Fibroblast of pulmonary artery (primary cell): ENCODE measurements at regions not wholly inside any gene's neighbourhood (a gene's known extent, or its start where the extent isn't known, plus 50 kb on each side); places are given as distances from the start of the nearest gene placed in this dataset.

Experiments used
- DNase-seq: peaks from one replicate; pipeline ENCODE4 v3.0.0-alpha.2; 2010; ENCODE audit warnings: low read depth
- H3K4me3 ChIP-seq: replicated peaks from 2 replicates; pipeline ENCODE4 v1.5.1; 2011; ENCODE audit warnings: low read depth, mild to moderate bottlenecking, control low read depth, low read length, moderate library complexity
- TF ChIP-seq, protein P1 (sequence below): IDR thresholded peaks from 2 replicates; pipeline ENCODE4 v1.5.1; 2011; ENCODE audit warnings: mild to moderate bottlenecking, control low read depth, low read length, inconsistent platforms; ENCODE audit errors: missing control alignments

DNA sequence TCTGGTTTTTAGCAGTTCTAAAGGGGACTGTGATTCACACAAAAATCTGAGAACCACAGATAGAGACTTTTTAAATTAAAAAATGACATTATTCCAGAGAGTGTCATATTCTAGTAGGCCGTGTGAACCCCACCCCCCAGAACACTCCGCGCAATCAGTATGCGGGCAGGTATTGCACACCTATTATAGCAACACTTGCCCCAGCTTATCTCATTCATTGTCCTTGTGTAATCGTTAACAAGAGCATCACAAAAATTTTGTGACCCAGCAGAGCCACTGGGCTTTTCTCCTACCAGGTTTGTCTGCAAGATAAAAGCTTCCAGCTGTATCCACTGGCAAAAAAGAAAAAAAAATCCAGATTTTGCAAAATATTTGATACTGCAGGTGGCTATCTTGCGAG lies 394.1 kb upstream of the SMIM31 start:
- H3K4me3 ChIP-seq, result no peak overlapping the region
- TF ChIP-seq, protein P1, sequence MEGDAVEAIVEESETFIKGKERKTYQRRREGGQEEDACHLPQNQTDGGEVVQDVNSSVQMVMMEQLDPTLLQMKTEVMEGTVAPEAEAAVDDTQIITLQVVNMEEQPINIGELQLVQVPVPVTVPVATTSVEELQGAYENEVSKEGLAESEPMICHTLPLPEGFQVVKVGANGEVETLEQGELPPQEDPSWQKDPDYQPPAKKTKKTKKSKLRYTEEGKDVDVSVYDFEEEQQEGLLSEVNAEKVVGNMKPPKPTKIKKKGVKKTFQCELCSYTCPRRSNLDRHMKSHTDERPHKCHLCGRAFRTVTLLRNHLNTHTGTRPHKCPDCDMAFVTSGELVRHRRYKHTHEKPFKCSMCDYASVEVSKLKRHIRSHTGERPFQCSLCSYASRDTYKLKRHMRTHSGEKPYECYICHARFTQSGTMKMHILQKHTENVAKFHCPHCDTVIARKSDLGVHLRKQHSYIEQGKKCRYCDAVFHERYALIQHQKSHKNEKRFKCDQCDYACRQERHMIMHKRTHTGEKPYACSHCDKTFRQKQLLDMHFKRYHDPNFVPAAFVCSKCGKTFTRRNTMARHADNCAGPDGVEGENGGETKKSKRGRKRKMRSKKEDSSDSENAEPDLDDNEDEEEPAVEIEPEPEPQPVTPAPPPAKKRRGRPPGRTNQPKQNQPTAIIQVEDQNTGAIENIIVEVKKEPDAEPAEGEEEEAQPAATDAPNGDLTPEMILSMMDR, result no peak
- no peak for DNase-seq

DNA sequence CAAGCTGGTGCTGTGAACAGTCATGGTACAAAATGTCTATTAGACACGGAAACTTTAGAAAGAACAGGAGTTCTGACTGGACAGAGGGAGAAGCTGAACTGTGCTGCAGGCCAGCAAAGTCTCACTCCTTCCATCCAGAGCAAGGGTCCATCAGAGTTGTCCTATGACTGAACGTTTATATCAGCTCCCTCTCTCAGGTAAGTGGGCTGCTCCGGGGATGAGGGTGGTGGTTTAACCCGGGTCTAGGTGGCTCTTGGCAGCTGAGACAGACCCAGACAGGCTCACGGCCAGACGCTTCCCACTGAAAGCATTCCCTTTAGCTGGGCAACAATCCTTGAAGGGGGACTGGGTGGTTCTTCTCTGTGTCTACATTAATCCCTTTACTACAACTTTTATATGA lies 385.0 kb upstream of the SMIM31 start:
- DNase-seq, result no peak
- TF ChIP-seq, protein P1, result no peak
- no peak overlapping the region for H3K4me3 ChIP-seq

DNA sequence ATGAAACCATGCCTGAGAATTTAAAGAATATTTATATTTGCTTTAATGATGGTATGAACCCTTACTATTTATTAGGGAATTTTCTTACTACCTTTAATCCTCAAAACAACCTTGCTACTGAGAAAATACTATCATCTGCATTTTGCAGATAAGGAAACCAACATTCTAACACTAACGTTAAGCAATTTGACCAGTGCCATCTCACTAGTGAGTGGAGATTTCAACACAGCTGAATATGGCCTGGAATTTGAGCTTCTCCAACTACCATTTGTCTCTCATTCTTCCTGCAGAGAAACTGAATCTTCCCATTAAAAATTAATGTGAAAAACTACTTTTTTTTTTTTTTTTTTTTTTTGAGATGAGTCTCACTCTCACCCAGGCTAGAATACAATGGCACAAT lies 380.9 kb upstream of the SMIM31 start:
- TF ChIP-seq, protein P1, result no peak
- no peak for DNase-seq
- H3K4me3 ChIP-seq, result no peak overlapping the region

DNA sequence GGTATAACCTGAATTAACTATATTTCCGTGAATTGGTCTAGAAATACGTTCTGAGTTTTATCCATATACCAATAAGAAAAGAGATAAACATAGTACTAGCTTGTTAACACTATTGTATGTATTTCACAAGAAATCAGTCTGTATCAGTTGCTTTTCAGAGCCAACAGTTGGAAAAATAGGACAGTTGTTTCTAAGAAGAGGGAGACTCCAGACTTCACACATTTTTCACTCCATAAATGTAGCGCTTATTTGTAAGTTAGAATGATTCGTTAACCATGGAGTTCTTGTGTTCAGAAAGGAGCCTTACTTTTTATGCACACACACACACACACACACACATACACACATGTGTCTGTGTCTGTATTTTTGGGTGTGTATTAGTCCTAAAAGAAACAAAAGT lies 376.7 kb upstream of the SMIM31 start:
- TF ChIP-seq, protein P1, result no peak
- DNase-seq, result no peak
- H3K4me3 ChIP-seq, result no peak overlapping the region

DNA sequence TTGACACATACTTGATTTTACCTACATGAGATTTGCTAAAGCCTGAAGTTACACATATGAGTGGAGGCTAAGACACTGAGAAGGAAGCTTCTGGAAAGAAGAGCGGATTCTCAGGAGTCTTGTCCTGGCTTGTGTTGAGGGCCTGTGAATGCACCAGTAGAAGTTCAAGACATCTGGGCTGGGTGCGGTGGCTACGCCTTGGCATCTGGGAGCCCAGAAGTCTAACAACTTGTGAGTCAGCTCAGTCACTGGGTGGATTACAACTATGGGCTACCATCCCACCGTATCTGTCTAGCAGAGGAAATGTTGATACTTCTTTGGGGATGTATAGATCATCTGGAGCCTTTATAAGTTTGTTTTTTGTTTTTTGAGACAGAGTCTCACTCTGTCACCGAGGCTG lies 375.6 kb upstream of the SMIM31 start:
- no peak overlapping the region for H3K4me3 ChIP-seq
- TF ChIP-seq, protein P1, result no peak
- no peak for DNase-seq

DNA sequence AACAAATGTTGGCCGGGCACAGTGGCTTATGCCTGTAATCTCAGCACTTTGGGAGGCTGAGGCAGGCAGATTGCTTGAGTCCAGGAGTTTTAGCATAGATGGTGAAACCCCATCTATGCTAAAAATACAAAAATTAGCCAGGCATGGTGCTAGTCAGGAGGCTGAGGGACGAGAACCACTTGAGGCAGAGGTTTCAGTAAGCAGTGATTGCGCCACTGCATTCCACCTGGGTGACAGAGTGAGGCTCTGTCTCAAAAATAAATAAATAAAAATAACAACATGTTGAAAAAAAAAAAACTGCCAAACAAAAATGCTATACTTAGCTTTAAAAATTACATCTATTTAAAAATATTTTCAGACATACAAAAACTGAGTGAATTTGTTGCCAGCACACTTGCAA lies 374.2 kb upstream of the SMIM31 start:
- no peak for DNase-seq
- no peak overlapping the region for H3K4me3 ChIP-seq
- TF ChIP-seq, protein P1, result no peak

DNA sequence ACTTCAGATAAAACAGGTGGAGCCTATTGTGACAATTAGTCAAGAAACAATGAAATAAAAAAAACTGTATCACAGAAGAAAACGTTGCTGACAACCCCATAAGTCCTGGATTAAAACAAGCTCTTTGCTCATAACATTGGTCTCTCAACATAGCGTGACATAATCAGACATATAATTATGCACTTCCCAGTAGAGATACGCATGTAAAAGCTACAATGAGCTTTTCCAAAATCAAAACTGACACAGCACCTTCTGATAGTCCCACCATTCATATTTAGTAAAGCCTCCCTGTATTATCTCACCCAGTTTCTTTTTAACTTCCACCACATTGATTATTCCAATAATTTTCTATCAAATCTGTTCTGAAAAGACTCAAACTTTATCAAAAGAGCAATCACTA lies 372.1 kb upstream of the SMIM31 start:
- TF ChIP-seq, protein P1, result no peak
- no peak for DNase-seq
- no peak overlapping the region for H3K4me3 ChIP-seq
